Activated CD4-positive, alpha-beta T cell treated with anti-CD3 and anti-CD28 coated beads, Interleukin-2, amount 50 U/mL, for 16 hours (primary cell): ENCODE measurements at regions not wholly inside any gene's neighbourhood (a gene's known extent, or its start where the extent isn't known, plus 50 kb on each side); places are given as distances from the start of the nearest gene placed in this dataset.

ENCODE experiments used
- DNase-seq: peaks from one replicate; pipeline ENCODE4 v3.0.0-alpha.2; 2020

DNA sequence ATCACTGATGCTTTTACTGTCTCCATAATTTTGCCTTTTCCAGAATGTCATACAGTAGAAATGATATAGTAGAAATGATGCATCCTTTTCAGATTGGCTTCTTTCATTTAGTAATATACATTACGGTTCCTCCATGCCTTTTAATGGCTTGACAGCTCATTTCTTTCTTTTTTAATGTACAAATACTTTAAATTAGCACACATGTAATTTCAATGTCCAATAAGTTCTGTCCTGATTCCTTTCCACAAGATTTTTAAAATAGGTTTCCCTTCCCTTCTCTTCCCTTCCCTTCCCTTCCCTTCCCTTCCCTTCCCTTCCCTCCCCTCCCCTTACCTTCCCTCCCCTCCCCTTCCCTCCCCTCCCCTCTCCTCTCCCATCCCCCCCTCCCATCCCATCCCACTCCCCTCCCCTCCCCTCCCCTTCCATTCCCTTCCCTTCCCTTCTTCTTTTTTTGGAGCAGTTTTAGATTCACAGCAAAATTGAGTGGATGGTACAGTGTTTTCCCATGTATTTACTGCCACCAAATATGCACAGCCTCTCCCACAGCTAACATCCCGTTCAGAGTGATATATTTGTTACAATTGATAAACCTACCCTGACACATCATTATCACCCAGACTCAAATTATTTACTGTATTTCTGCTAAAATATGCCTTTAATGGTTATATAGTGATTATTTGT is 398.8 kb downstream of the RNF144B start:
- no peak for DNase-seq

GRCh38 chr6:18792866-18793265 is 405.7 kb downstream of the RNF144B start:
- no peak for DNase-seq

DNA sequence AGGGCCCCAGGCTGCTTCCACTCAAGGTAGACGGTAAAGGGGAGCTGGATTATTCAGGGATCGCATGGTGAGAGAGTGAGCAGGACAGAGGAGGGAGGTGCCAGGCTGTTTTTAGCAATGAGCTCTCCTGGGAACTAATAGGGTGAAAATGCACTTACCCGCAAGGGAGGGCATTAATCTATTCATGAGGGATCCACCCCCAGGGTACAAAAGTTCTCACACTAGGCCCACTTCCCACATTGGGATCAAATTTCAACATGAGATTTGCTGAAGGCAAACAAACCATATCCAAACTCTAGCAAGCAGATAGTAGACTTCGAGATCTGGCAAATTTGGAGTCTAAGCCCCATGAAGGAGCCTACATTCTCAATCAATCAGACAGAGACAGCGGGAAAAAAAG is 408.6 kb downstream of the RNF144B start:
- no peak for DNase-seq

DNA sequence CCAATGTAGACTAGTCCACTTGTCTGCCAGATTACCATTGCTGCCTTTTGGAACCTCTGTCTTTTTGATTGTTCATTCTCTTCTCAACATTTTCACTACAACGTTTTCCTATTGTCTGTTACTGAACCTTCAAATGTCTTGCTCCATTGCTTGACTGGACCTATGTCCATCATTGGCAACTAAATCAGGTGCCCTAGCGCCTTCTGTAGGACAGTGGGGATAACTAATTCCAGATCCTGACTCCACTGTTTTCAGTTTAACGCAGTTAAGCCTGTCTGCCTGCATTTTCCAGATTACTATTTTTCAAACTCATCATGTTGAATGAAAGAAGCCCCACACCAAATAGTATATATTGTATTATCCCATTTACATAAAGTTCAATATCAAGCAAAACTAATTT is 433.6 kb downstream of the RNF144B start:
- DNase-seq = no peak

DNA sequence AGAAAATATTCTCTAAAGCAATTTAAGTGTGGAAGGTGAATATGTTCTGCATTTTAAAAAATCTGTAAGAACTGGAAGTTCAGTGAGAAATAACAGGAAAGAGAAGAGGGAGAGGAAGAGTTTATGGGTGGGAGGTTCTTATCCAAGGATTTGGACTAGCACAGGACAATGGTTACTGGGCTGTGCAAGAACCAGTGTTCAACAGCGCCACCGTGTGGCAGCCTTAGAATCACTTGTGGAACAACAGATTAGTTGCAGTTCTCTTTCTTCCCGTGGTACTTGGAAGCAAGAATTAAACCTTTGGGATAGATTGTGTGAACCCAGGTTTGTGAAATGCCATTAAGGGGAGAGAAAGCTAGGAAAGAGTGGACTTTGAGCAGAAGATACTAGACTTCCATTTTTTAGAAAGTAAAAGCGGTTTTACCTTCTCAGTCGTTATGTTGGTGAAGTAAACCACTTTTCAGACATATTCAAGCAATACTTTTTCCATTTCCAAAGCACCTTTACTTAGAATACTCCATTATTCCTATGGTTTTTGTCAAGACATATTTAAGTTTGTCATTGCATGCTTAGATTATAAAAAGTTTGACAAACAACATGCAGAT is 436.7 kb downstream of the RNF144B start:
- DNase-seq = peak; percentile 29

DNA sequence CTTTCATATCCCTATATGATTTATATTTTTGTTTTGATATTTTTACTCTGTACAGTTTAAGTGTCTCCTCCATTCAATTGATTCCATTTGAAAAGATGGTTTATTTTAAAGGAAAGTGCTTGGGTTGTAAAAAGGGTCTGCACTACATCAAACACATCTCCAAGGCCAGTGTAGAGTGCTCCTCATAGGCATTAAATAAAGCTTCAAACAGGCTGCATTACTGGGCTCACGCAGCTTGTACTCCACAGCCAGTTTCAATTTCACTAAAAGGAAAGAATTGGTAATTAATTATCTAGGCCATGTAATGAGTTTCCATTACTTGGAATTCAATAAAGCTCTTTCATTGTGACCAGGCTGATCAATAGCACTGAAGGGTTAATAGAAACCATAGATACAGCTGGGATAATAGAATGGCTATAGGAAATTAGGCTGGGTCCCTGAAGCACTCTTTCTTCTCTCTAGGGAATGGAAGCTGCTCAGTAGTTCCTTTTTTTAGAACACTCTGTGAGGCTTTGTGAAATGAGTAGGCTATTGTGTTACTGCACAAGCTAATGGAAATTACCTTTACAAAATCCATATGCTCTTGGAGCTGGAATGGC is 442.2 kb downstream of the RNF144B start:
- DNase-seq = no peak

GRCh38 chr6:18835976-18836375 is 448.8 kb downstream of the RNF144B start:
- no peak for DNase-seq

GRCh38 chr6:18837013-18837412 is 449.9 kb downstream of the RNF144B start:
- DNase-seq = no peak

DNA sequence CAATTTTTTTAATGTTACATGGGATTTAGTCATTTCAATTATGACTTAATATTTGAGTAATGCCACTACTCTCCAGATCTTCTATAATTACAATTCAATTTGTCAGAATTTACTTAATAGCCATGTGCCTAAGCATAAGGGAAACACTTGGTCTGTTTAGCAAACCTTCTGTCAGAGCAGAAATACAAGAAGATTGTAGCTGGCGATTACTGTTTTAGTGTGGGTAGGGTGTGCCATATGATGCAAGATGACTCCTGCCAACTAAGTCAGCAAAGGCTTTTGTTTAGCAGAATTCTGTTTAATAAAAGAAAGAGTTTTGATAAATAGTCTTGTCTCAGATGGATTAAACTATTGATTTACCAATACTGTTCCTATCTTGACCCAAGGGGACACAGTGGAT is 455.4 kb downstream of the RNF144B start:
- no peak for DNase-seq

DNA sequence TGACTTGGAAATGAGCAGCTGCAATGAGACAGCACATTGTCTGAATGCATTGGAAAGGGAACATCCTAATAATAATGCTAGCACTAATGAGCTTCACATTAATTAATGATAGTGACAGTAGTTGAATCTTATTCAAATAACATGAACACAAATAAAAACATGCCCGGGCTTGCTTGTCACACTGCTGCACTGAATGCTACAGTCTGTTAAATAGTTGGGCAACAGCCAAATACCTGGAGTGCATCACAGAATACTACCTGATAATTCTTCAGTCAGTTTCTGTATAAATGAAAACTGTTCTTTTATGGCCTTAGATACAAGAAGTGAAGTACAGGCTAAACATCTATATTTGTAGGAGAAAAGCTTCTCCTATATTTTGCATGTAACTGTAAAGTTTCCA is 458.7 kb downstream of the RNF144B start:
- no peak for DNase-seq

DNA sequence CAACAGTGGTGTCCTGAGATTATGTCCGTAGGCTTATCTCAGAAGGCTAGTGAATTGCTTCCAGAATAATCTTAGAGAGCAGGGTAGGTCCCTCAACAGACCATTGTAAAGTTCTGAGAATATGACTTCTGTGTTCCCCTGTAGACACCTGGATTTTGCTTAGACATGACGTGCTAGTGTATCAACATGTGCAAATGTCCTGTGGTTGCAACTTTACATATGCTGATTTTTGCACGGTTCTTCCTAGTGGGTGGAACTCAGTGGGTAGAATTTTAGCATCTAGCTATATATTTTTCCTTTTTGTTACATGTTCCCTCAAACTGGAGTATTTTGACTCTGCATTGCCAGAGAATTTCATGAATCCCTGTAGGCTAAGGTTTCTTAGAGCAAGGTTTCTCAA is 459.2 kb downstream of the RNF144B start:
- no peak for DNase-seq

DNA sequence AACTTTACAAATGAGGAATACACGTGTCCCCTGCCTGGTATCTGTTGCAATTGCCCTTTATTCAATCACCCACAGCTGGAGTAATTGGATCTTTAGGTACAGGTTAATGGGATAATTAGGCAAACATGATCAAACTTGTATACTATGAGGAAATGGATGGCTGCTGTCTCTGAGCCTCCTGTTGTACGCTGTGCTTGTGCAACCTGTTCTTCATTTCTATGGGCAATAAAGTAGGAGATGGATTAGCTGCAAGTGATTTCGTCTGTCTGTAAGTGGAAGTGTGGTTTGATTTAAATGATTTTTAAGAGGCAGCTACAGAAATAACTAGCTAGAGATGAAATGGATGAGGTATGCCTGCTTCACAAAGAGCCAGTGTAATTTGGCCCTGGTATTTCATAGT is 474.1 kb downstream of the RNF144B start:
- no peak for DNase-seq

- DNase-seq = no peak
These were observed 496.1 kb downstream of the RNF144B start for GRCh38 chr6:18883268-18883667.

- no peak for DNase-seq
These were observed 496.7 kb downstream of the RNF144B start for GRCh38 chr6:18883851-18884250.

DNA sequence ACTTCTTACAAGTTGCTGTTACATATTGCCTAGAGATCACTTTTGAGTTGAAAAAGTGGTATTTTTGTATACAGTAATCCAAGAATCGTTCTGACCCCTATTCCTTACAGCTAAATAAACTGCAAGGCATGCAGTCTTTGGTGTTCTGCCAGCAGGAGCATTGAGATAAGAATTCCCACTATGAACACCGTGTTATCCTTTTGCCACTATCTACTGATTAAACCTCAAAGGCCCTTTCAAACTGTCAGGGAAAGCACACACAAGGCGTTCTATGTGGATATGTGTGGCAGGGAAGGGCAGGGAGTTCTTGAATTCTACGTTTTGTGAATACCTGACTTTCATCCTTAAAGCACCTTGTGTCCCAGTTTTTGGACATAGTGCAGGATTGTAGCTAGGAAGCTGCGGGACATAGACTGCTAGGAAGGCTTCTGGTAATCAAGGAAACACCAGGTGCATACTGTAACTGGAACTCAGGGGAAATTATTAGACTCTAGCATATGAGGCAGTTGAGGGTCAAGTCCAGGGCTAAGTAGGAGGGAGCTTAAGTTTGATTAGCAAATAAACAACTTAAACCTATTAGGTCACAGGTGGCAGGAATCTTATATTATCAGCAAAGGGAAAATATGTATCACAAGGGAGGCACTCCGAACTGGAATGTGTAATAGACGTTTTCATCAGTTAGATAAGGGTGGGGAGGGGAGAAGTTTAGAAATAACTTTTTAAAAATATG is 506.6 kb downstream of the RNF144B start:
- no peak for DNase-seq

DNA sequence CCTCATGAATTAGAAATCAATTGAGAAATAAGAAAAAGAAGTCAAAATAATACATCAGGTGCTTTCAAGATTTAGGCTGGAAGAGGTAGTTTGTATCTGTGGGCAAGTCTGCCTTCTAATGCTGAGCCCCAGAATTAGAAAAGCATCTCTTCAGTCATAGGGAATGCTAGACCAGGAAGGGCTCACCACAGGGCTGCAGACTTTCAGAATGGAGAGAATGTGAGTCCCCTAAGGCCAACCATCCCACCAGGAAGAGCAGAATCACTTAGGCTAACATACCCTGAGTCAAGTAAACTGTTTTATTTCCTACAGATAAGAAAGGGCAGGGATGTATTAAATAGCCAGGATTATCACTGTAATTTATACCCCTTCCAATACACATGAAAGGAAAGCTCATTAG is 510.2 kb downstream of the RNF144B start:
- no peak for DNase-seq

DNA sequence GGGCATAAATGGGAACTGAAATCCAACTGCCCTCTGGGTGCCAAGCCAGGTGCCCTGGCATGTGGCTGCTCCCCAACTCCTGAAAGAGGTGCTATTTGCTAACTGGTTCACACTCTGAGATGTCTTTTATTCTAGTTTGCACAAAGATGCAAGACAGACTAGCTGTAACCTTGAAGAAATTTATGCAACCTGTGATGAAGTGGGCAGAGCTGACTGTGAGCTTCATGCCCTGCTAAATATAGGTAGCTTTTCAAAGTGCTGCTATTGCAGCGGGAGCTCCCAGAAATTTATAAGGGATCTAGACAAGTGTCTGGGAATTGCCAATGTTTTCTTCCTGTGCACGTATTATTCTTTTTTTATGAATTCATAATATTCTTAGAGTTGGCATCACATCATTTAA is 517.5 kb downstream of the RNF144B start:
- DNase-seq = no peak

GRCh38 chr6:18920701-18921100 is 533.6 kb downstream of the RNF144B start:
- DNase-seq = no peak

DNA sequence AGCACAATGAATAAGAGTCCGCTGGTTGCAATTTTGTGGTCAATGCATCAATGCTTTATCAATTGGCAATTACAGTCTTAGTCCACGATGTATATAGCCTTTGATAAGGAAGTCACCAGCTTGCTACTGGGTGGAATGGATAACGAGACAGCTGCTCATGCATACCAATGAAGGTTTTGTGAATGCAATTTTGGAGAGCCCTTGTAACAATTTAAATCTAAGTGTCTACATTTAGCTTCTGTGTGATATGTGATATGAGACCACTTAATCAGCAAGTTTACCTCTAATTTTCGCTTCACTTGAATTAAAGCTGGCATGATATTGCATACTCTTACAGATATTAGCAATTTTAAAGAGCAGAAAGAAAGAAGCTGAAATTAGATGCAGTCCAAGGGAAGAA is 543.9 kb downstream of the RNF144B start:
- DNase-seq = no peak

DNA sequence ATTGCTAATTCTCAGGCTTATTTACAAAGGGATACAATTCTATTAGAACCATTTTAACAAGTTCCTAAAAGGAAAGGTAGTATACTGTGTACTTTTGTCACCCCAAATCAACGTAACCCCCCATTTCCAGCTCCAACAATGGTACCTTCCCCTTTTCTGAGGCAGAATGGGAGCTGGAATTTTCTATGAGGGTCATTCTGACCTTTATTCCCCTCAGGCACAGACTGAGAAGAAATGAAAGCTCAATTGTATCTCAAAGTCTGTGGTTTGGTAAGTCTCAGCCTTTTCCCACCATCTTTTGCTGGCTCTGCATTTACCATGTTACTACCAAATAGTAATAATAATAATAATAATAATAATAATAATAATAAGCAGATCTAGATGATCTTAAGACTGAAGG is 571.0 kb downstream of the RNF144B start:
- no peak for DNase-seq

DNA sequence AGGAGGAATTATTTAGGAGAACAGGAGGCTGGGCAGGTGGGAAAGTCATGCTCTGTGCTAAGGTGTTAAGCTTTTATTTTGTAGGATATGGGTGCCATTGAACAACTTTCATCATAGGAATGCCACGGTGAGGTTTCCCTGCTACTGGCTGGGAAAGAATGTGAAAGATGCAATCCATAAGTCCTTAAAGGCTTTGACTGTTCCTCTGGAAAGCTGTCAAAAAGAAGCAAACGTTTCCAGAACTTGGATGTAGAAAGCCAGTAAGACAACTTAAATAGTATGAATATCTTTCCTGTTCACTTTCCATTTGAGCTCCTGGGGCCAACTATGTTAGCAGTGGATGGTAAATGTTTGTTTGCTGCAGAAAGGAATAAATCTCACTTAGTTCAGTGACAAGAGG is 574.4 kb downstream of the RNF144B start:
- no peak for DNase-seq

DNA sequence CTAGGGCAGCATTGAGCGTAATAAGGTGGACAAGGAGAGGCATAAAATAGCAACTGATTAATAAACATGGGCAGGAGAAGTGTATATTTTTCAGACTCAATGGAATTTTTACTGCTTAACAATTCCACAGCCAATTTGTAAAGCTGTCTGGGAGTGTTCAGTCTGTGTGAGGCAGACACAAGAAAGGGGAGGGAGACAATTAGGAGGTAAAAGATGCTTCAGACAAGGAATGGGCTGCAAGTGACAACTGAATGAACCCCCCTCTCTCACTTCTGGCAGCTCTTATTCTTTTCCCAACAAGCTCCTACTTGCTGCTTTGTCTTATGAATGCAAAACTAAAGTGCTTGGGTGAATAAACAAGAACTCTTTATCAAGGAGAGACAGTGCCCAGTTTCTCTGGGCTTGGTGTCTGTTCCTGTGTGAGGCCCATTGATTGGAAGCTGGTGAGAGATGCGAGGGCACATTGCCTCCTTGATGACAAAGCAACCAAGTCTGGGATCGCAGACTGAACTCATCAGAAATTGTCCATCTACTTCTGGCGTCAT is 575.3 kb downstream of the RNF144B start:
- no peak for DNase-seq

DNA sequence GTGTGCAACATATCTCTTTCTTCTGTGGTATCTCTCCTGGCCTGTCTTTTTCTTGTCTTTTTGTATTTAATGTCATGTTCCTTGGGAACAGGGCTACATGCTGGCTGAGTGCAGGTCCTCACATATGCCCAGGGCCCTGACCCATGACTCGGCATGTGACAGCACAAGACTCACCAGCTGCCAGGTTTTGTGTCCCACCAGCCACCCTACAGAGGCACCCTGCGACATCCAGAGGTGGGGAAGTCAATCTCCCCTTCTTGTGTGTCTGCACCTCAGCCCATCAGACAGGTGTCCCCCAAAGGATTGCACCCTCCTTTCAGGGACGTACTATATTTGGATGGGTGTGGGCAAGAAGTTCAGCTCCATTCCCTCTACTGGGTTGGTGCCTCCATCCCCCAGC is 576.3 kb downstream of the RNF144B start:
- DNase-seq = no peak

GRCh38 chr6:18973251-18973650 is 586.1 kb downstream of the RNF144B start:
- no peak for DNase-seq
